ENCODE measurements at regions not wholly inside any gene's neighbourhood (a gene's known extent, or its start where the extent isn't known, plus 50 kb on each side); places are given as distances from the start of the nearest gene placed in this dataset.

DNA sequence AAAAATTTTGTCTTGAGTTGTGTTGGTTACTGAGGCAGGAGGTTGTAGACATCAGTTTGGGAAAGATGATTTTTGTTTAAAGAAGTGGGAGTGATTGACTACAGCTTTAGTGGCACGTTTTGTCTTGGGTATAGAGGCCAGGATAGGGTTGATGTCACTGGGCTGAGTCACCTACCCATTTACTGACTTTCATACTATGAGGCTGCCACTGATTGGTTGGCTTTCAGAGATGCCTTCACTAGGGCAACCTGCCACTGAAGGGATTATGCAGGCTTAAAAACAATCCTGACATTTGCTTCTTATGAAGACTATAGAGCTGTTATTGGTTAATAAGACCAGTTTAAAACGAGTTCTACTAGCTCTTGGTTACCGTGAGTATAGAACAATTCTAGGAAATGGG is 479.1 kb downstream of the SOX11 start:
- Histone ChIP-seq H3K36me3 (ENCODE audit: insufficient read depth, low read length) (no peaks in the 10 kb centered on the region), H2AFZ (ENCODE audit: low read depth, low read length) (no peak overlapping the region), H3K4me2 (ENCODE audit: low read length) (no peak overlapping the region), H3K4me3 (ENCODE audit: insufficient read depth, low read depth, low read length) (no peak overlapping the region), H3K9me3 (ENCODE audit: insufficient read depth, low read depth, low read length) (peaks cover 5% of the 10 kb centered on the region), H3K9ac (ENCODE audit: low read length) (no peak overlapping the region), H4K20me1 (ENCODE audit: insufficient read depth, low read length) (no peaks in the 10 kb centered on the region), H3K79me2 (ENCODE audit: insufficient read depth, low read length) (no peaks in the 10 kb centered on the region), H3K27me3 (ENCODE audit: insufficient read depth, low read length) (no peaks in the 10 kb centered on the region), H3K27ac (ENCODE audit: low read depth, low read length) (no peak overlapping the region), H3K4me1 (ENCODE audit: insufficient read depth, low read length) (no peaks in the 10 kb centered on the region)
- no peaks in the 10 kb centered on the region for H3K4me1 Mint-ChIP-seq (ENCODE audit: low read depth, unreplicated experiment)
- no peak for FAIRE-seq
- TF ChIP-seq, protein P1, sequence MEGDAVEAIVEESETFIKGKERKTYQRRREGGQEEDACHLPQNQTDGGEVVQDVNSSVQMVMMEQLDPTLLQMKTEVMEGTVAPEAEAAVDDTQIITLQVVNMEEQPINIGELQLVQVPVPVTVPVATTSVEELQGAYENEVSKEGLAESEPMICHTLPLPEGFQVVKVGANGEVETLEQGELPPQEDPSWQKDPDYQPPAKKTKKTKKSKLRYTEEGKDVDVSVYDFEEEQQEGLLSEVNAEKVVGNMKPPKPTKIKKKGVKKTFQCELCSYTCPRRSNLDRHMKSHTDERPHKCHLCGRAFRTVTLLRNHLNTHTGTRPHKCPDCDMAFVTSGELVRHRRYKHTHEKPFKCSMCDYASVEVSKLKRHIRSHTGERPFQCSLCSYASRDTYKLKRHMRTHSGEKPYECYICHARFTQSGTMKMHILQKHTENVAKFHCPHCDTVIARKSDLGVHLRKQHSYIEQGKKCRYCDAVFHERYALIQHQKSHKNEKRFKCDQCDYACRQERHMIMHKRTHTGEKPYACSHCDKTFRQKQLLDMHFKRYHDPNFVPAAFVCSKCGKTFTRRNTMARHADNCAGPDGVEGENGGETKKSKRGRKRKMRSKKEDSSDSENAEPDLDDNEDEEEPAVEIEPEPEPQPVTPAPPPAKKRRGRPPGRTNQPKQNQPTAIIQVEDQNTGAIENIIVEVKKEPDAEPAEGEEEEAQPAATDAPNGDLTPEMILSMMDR (IDR thresholded peaks at IDR 0.05; ENCODE audit: insufficient read depth, low read depth, low read length) = no peak
- no peak for TF ChIP-seq EZH2 (IDR thresholded peaks at IDR 0.05; ENCODE audit: insufficient read depth, low read length)
- H3K4me3 Mint-ChIP-seq (ENCODE audit: unreplicated experiment) = no peak overlapping the region
- DNase-seq (ENCODE audit: low read depth) = no peak
- no peaks in the 10 kb centered on the region for H3K36me3 Mint-ChIP-seq (ENCODE audit: low read depth, unreplicated experiment)
- no peak overlapping the region for H3K27ac Mint-ChIP-seq (ENCODE audit: unreplicated experiment)
- H3K27me3 Mint-ChIP-seq (ENCODE audit: low read depth, unreplicated experiment) = no peaks in the 10 kb centered on the region
- H3K9me3 Mint-ChIP-seq (ENCODE audit: unreplicated experiment) = peaks cover 2% of the 10 kb centered on the region

DNA sequence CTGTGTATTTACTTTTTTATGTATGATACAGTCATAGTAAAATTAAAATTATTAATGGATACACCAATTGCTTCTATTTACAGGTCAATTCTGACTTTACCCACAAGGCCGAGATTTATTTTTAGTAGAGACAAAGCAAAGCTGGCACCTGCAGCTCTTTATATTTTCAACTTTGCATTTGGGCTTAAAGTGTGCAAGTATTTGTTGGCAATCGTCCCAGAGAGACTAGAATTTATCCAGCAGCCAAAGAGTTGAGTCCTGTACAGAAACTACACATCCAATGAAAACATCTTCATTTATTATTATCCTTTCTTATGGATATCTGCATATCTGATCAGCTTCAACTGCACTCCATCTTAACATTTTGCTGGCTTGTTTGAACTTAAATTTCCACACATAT is 485.6 kb downstream of the SOX11 start:
- no peak overlapping the region for H3K4me2 ChIP-seq (ENCODE audit: low read length)
- no peak overlapping the region for H2AFZ ChIP-seq (ENCODE audit: low read depth, low read length)
- Mint-ChIP-seq H3K27me3 (ENCODE audit: low read depth, unreplicated experiment) (no peaks in the 10 kb centered on the region), H3K4me1 (ENCODE audit: low read depth, unreplicated experiment) (peaks cover 3% of the 10 kb centered on the region), H3K36me3 (ENCODE audit: low read depth, unreplicated experiment) (no peaks in the 10 kb centered on the region), H3K4me3 (ENCODE audit: unreplicated experiment) (no peak overlapping the region), H3K9me3 (ENCODE audit: unreplicated experiment) (no peaks in the 10 kb centered on the region), H3K27ac (ENCODE audit: unreplicated experiment) (no peak overlapping the region)
- H3K9ac ChIP-seq (ENCODE audit: low read length) = no peak overlapping the region
- H3K36me3 ChIP-seq (ENCODE audit: insufficient read depth, low read length) = no peaks in the 10 kb centered on the region
- no peak overlapping the region for H3K27ac ChIP-seq (ENCODE audit: low read depth, low read length)
- no peaks in the 10 kb centered on the region for H4K20me1 ChIP-seq (ENCODE audit: insufficient read depth, low read length)
- H3K79me2 ChIP-seq (ENCODE audit: insufficient read depth, low read length) = no peaks in the 10 kb centered on the region
- TF ChIP-seq, protein P1 (IDR thresholded peaks at IDR 0.05; ENCODE audit: insufficient read depth, low read depth, low read length) = no peak
- TF ChIP-seq EZH2 (IDR thresholded peaks at IDR 0.05; ENCODE audit: insufficient read depth, low read length) = no peak
- FAIRE-seq (no peak), DNase-seq (ENCODE audit: low read depth) (no peak)
- H3K4me3 ChIP-seq (ENCODE audit: insufficient read depth, low read depth, low read length) = no peak overlapping the region
- no peaks in the 10 kb centered on the region for H3K27me3 ChIP-seq (ENCODE audit: insufficient read depth, low read length)
- peaks cover 5% of the 10 kb centered on the region for H3K9me3 ChIP-seq (ENCODE audit: insufficient read depth, low read depth, low read length)
- peaks cover 6% of the 10 kb centered on the region for H3K4me1 ChIP-seq (ENCODE audit: insufficient read depth, low read length)

DNA sequence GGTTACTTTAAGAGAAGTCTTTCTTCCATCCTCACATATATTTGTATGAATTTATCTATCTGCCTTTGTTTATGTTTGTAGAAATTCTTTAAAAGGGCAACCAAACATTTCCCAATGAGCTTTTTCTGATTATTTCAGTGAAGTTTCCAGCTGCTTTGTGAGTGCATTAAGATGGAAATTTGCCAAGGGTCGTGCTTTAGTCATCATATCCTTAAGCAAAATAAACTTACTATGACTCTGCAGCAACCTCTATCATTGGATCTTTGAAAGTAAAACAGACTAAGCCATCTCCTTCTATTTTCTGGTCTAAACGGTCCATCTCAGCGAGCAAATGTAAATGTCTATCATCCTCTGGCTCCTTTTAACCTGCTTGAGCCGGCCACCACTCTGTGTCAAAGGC is 489.3 kb downstream of the SOX11 start:
- H4K20me1 ChIP-seq (ENCODE audit: insufficient read depth, low read length) = no peaks in the 10 kb centered on the region
- H3K4me1 Mint-ChIP-seq (ENCODE audit: low read depth, unreplicated experiment) = peaks cover 8% of the 10 kb centered on the region
- H3K27me3 ChIP-seq (ENCODE audit: insufficient read depth, low read length) = no peaks in the 10 kb centered on the region
- no peak for FAIRE-seq
- peak overlapping the region; percentile 14 for H3K4me3 ChIP-seq (ENCODE audit: insufficient read depth, low read depth, low read length)
- no peak overlapping the region for H3K4me3 Mint-ChIP-seq (ENCODE audit: unreplicated experiment)
- no peaks in the 10 kb centered on the region for H3K27me3 Mint-ChIP-seq (ENCODE audit: low read depth, unreplicated experiment)
- no peaks in the 10 kb centered on the region for H3K36me3 Mint-ChIP-seq (ENCODE audit: low read depth, unreplicated experiment)
- H3K9ac ChIP-seq (ENCODE audit: low read length) = peak overlapping the region; percentile 9
- TF ChIP-seq, protein P1 (IDR thresholded peaks at IDR 0.05; ENCODE audit: insufficient read depth, low read depth, low read length) = no peak
- no peak for TF ChIP-seq EZH2 (IDR thresholded peaks at IDR 0.05; ENCODE audit: insufficient read depth, low read length)
- DNase-seq (ENCODE audit: low read depth) = peak; percentile 83
- no peaks in the 10 kb centered on the region for H3K79me2 ChIP-seq (ENCODE audit: insufficient read depth, low read length)
- H2AFZ ChIP-seq (ENCODE audit: low read depth, low read length) = no peak overlapping the region
- H3K4me1 ChIP-seq (ENCODE audit: insufficient read depth, low read length) = peaks cover 21% of the 10 kb centered on the region
- H3K9me3 Mint-ChIP-seq (ENCODE audit: unreplicated experiment) = peaks cover 2% of the 10 kb centered on the region
- no peaks in the 10 kb centered on the region for H3K9me3 ChIP-seq (ENCODE audit: insufficient read depth, low read depth, low read length)
- peak overlapping the region; percentile 76 for H3K4me2 ChIP-seq (ENCODE audit: low read length)
- H3K27ac Mint-ChIP-seq (ENCODE audit: unreplicated experiment) = no peak overlapping the region
- H3K27ac ChIP-seq (ENCODE audit: low read depth, low read length) = peak overlapping the region; percentile 47
- H3K36me3 ChIP-seq (ENCODE audit: insufficient read depth, low read length) = no peaks in the 10 kb centered on the region
